Spleen (tissue), 11 donors: ENCODE measurements at regions not wholly inside any gene's neighbourhood (a gene's known extent, or its start where the extent isn't known, plus 50 kb on each side); places are given as distances from the start of the nearest gene placed in this dataset.
"Not testable (repeated sequence)": the region's sequence is repeated elsewhere in the genome, so short reads cannot be mapped to it uniquely, and the experiment has no call there.

Source experiments
- DNase-seq: peaks from one replicate; pipeline ENCODE4 v3.0.0-alpha.2; 2020
- H3K27ac ChIP-seq, 8 donors: fragments of 200-600 bp; sonication (generic) in 7 of 8; 1 replicate in 4 of 8; 2 replicates in 4 of 8; pipeline versions ENCODE4 v1.5.0 to v1.8.0; 2016 to 2021; ENCODE audit warnings: inconsistent platforms in 4 of 8, mild to moderate bottlenecking in 4 of 8, moderate library complexity in 1 of 8
- H3K27me3 ChIP-seq, 7 donors: fragments of 200-600 bp; sonication (generic) in 6 of 7; replicated peaks in 1 of 7; 1 replicate in 4 of 7; 2 replicates in 3 of 7; pipeline versions ENCODE4 v1.5.0 to v1.8.0; 2016 to 2021; ENCODE audit warnings: inconsistent platforms in 3 of 7, mild to moderate bottlenecking in 1 of 7
- H3K36me3 ChIP-seq, 6 donors: fragments of 200-600 bp; sonication (generic) in 5 of 6; 1 replicate in 4 of 6; 2 replicates in 2 of 6; pipeline versions ENCODE4 v1.5.0 to v1.8.0; 2016 to 2021; ENCODE audit warnings: inconsistent platforms in 2 of 6
- H3K4me1 ChIP-seq, 6 donors: fragments of 200-600 bp; sonication (generic) in 5 of 6; 1 replicate in 3 of 6; 2 replicates in 3 of 6; pipeline versions ENCODE4 v1.5.0 to v1.8.0; 2016 to 2021; ENCODE audit warnings: inconsistent platforms in 3 of 6
- H3K4me3 ChIP-seq, 8 donors: fragments of 200-600 bp; sonication (generic) in 7 of 8; 1 replicate in 4 of 8; 2 replicates in 4 of 8; pipeline versions ENCODE4 v1.5.0 to v1.8.0; 2016 to 2021; ENCODE audit warnings: inconsistent platforms in 4 of 8, mild to moderate bottlenecking in 4 of 8, moderate library complexity in 2 of 8
- H3K9me3 ChIP-seq, 8 donors: fragments of 200-600 bp; sonication (generic) in 7 of 8; 1 replicate in 4 of 8; 2 replicates in 4 of 8; pipeline versions ENCODE4 v1.5.0 to v1.8.0; 2016 to 2021; ENCODE audit warnings: inconsistent platforms in 4 of 8
- CTCF ChIP-seq, 11 experiments: fragments of 200-600 bp in 7 of 11; fragments of 450-650 bp in 4 of 11; sonication (generic) in 4 of 11; IDR thresholded peaks in 8 of 11; conservative IDR thresholded peaks in 3 of 11; 1 replicate in 7 of 11; 2 replicates in 4 of 11; pipeline versions ENCODE4 v1.4.0 to v1.8.0; 2016 to 2021; ENCODE audit warnings: antibody characterized with exemption in 11 of 11, inconsistent platforms in 4 of 11, mild to moderate bottlenecking in 1 of 11
- POLR2A ChIP-seq, 3 donors: fragments of 450-650 bp; IDR thresholded peaks; one replicate each; pipeline ENCODE4 v1.5.1; 2017; ENCODE audit warnings: antibody characterized with exemption in 3 of 3, mild to moderate bottlenecking in 1 of 3
- POLR2AphosphoS5 ChIP-seq, 3 donors: sonication (generic); formaldehyde crosslinking; IDR thresholded peaks; one replicate each; pipeline ENCODE4 v1.5.1; 2017; ENCODE audit warnings: antibody characterized with exemption in 3 of 3
- WGBS, 5 donors: extraction: QIAGEN DNeasy Blood & Tissue Kit in 3 of 5; methylation state at CpG; one replicate each; pipeline versions ENCODE4 v1.1.5 to v1.1.7; 2013 to 2018; 5-methylcytosine and 5-hydroxymethylcytosine counted together
- intact Hi-C: fragments of 100-400 bp; cut with DNase I; formaldehyde crosslinking; loops from one replicate; pipeline ENCODE4 v1.15.0; 2023; ENCODE audit warnings: low total_unique reads
- donor health status: healthy with polysubstance abuse.
- donor health status: DM: no; HTN: no; CAD: no; lungs with moderate emphysema.
- donor health status: DM: no; HTN: no; CAD: no.
- donor health status: Bipolar disorder and iron deficiency.
- donor health status: healthy.
- donor health status: DM: no; HTN: no; CAD: no.
- donor health status: DM: yes; HTN: yes; CAD: no.

GRCh38 chr22:25410849-25411248, 153.6 kb upstream of the GRK3 start:
- no peak for DNase-seq
- TF ChIP-seq CTCF (IDR thresholded peaks at IDR 0.05 in 8 of 11, conservative IDR thresholded peaks at IDR 0.05 in 3 of 11): no peak
- TF ChIP-seq POLR2AphosphoS5 (IDR thresholded peaks at IDR 0.05): no peak
- no peak for TF ChIP-seq POLR2A (IDR thresholded peaks at IDR 0.05)
- H3K9me3 ChIP-seq: peaks cover 0 to 12% (median 10%) of the 10 kb centered on the region in 8 donors
- peak overlapping the region in 2 of 8 donors; percentile 21 to 36 for H3K27ac ChIP-seq
- H3K4me1 ChIP-seq: peaks cover 0 to 14% (median 9%) of the 10 kb centered on the region in 6 donors
- H3K27me3 ChIP-seq: peaks cover 0 to 3% (median 0%) of the 10 kb centered on the region in 7 donors
- H3K36me3 ChIP-seq: no peaks in the 10 kb centered on the region
- H3K4me3 ChIP-seq: no peak overlapping the region
- WGBS, 5 donors: 44 to 59% (median 56%) methylated on average over 4 of the region's 4 CpGs
- intact Hi-C loops: no loop called here

GRCh38 chr22:25413620-25414019, 150.9 kb upstream of the GRK3 start:
- TF ChIP-seq POLR2A (IDR thresholded peaks at IDR 0.05): no peak
- no peak for TF ChIP-seq CTCF (IDR thresholded peaks at IDR 0.05 in 8 of 11, conservative IDR thresholded peaks at IDR 0.05 in 3 of 11)
- no peak for TF ChIP-seq POLR2AphosphoS5 (IDR thresholded peaks at IDR 0.05)
- peaks cover 0 to 12% (median 10%) of the 10 kb centered on the region in 8 donors for H3K9me3 ChIP-seq
- H3K4me1 ChIP-seq: peaks cover 0 to 10% (median 4%) of the 10 kb centered on the region in 6 donors
- no peak for DNase-seq
- no peak overlapping the region for H3K27ac ChIP-seq
- WGBS, 5 donors: 74 to 90% (median 82%) methylated on average over 1 of the region's 1 CpG
- intact Hi-C loops: no loop called here
- no peak overlapping the region for H3K4me3 ChIP-seq
- H3K27me3 ChIP-seq: peaks cover 0 to 5% (median 0%) of the 10 kb centered on the region in 7 donors
- no peaks in the 10 kb centered on the region for H3K36me3 ChIP-seq

- DNase-seq, H3K27ac ChIP-seq, intact Hi-C loops, H3K4me3 ChIP-seq, H3K36me3 ChIP-seq: not testable (repeated sequence)
- 85 to 93% (median 89%) methylated on average over 4 of the region's 4 CpGs for WGBS, 5 donors
- H3K9me3 ChIP-seq: peaks cover 0 to 12% (median 10%) of the 10 kb centered on the region in 8 donors
- peaks cover 10 to 31% (median 25%) of the 10 kb centered on the region in 6 donors for H3K4me1 ChIP-seq
- H3K27me3 ChIP-seq: peaks cover 0 to 20% (median 10%) of the 10 kb centered on the region in 7 donors
These were observed 148.7 kb upstream of the GRK3 start for GRCh38 chr22:25415731-25416130.

GRCh38 chr22:25417826-25418225, 146.6 kb upstream of the GRK3 start:
- intact Hi-C loops, H3K36me3 ChIP-seq, DNase-seq, H3K27ac ChIP-seq, H3K4me3 ChIP-seq: not testable (repeated sequence)
- peaks cover 10 to 44% (median 37%) of the 10 kb centered on the region in 6 donors for H3K4me1 ChIP-seq
- peaks cover 3 to 41% (median 28%) of the 10 kb centered on the region in 7 donors for H3K27me3 ChIP-seq
- WGBS, 5 donors: 49 to 84% (median 76%) methylated on average over 2 of the region's 2 CpGs
- peaks cover 0 to 12% (median 10%) of the 10 kb centered on the region in 8 donors for H3K9me3 ChIP-seq

- Histone ChIP-seq H3K36me3 (no peaks in the 10 kb centered on the region), H3K27me3 (peaks cover 3 to 55% (median 31%) of the 10 kb centered on the region in 7 donors), H3K4me1 (peaks cover 10 to 44% (median 37%) of the 10 kb centered on the region in 6 donors), H3K27ac (peak overlapping the region in 4 of 8 donors; percentile 8 to 56 (median 15)), H3K9me3 (no peaks in the 10 kb centered on the region), H3K4me3 (peak overlapping the region in 6 of 8 donors; percentile 6 to 59 (median 23))
- 5 to 10% (median 7%) methylated on average over 25 of the region's 25 CpGs for WGBS, 5 donors
- intact Hi-C loops: loop anchor here (10.0 kb wide), 1 partner anchor 55 kb away; no protein-coding TSS in a partner anchor
- TF ChIP-seq POLR2A (IDR thresholded peaks at IDR 0.05): no peak
- TF ChIP-seq POLR2AphosphoS5 (IDR thresholded peaks at IDR 0.05): no peak
- TF ChIP-seq CTCF (IDR thresholded peaks at IDR 0.05 in 8 of 11, conservative IDR thresholded peaks at IDR 0.05 in 3 of 11): peak in 4 of 11 experiments; percentile 5 to 19 (median 11)
- no peak for DNase-seq
These were observed 145.0 kb upstream of the GRK3 start for GRCh38 chr22:25419247-25420113.

GRCh38 chr22:25420114-25420441, 144.4 kb upstream of the GRK3 start:
- H3K36me3 ChIP-seq, H3K9me3 ChIP-seq, DNase-seq: not testable (repeated sequence)
- Histone ChIP-seq H3K27me3 (peaks cover 3 to 60% (median 31%) of the 10 kb centered on the region in 7 donors), H3K4me3 (peak overlapping the region in 4 of 8 donors; percentile 24 to 69 (median 40)), H3K4me1 (peaks cover 10 to 44% (median 37%) of the 10 kb centered on the region in 6 donors), H3K27ac (peak overlapping the region in 2 of 8 donors; percentile 15 to 56)
- 26 to 41% (median 37%) methylated on average over 6 of the region's 6 CpGs for WGBS, 5 donors
- intact Hi-C loops: loop anchor here (10.0 kb wide), 1 partner anchor 55 kb away; no protein-coding TSS in a partner anchor
